WTC11 (cell line): ENCODE measurements at regions not wholly inside any gene's neighbourhood (a gene's known extent, or its start where the extent isn't known, plus 50 kb on each side); places are given as distances from the start of the nearest gene placed in this dataset.
A peak's percentile ranks its signal among the peaks of the same experiment; 100 is the strongest.

Experiments
- ATAC-seq: fragments of 200-7000 bp; cut with Tn5 transposase; 2 replicates; pipeline ENCODE4 v1.10.0; 2021; ENCODE audit warnings: mild to moderate bottlenecking, moderate library complexity
- CTCF ChIA-PET: fragments of 300-600 bp; sonication (Branson Sonifier 250); formaldehyde crosslinking; loops from one replicate; lab custom pipeline; 2021; ENCODE audit warnings: antibody characterized with exemption; lab: Charles Lee
- POLR2A ChIA-PET: fragments of 350-600 bp; sonication (Branson Sonifier 250); formaldehyde crosslinking; loops from one replicate; lab custom pipeline; 2021; ENCODE audit warnings: antibody characterized with exemption; lab: Charles Lee
- DNase-seq: peaks from one replicate; pipeline ENCODE4 v3.0.0; 2021; ENCODE audit warnings: low spot score
- H3K27ac Mint-ChIP-seq: 2 replicates; pipeline ENCODE4 v1.8.0; 2021; ENCODE audit warnings: mixed read lengths
- H3K27me3 Mint-ChIP-seq: 2 replicates; pipeline ENCODE4 v1.8.0; 2021; ENCODE audit warnings: low read depth, mild to moderate bottlenecking, moderate library complexity, mixed read lengths
- H3K36me3 Mint-ChIP-seq: 2 replicates; pipeline ENCODE4 v1.8.0; 2021; ENCODE audit warnings: mixed read lengths
- H3K4me1 Mint-ChIP-seq: 2 replicates; pipeline ENCODE4 v1.8.0; 2022; ENCODE audit warnings: mixed read lengths
- H3K4me3 Mint-ChIP-seq: 2 replicates; pipeline ENCODE4 v1.8.0; 2021; ENCODE audit warnings: mild to moderate bottlenecking, moderate library complexity, mixed read lengths
- H3K9me3 Mint-ChIP-seq: 2 replicates; pipeline ENCODE4 v1.8.0; 2021; ENCODE audit warnings: mixed read lengths
- CREM ChIP-seq: sonication (generic); formaldehyde crosslinking; IDR thresholded peaks from 2 replicates; pipeline ENCODE4 v1.8.1; 2022; ENCODE audit warnings: mild to moderate bottlenecking, missing genetic modification reagents, moderate library complexity
- EMX1 ChIP-seq: fragments of 250-450 bp; sonication (Bioruptor Pico); IDR thresholded peaks from 2 replicates; pipeline ENCODE4 v1.8.0; 2021; ENCODE audit warnings: mild to moderate bottlenecking
- GTF2I ChIP-seq: fragments of 250-450 bp; sonication (Bioruptor Pico); conservative IDR thresholded peaks from 2 replicates; pipeline ENCODE4 v1.4.0; 2021; ENCODE audit warnings: mild to moderate bottlenecking
- NFYB ChIP-seq: sonication (generic); formaldehyde crosslinking; conservative IDR thresholded peaks from 2 replicates; pipeline ENCODE4 v1.8.0; 2022; ENCODE audit warnings: low read depth, missing genetic modification reagents
- NR3C1 ChIP-seq: sonication (generic); formaldehyde crosslinking; conservative IDR thresholded peaks from 2 replicates; pipeline ENCODE4 v1.8.1; 2023; ENCODE audit warnings: low read depth, mild to moderate bottlenecking, missing genetic modification reagents
- SOX15 ChIP-seq: fragments of 250-450 bp; sonication (Bioruptor Pico); IDR thresholded peaks from 2 replicates; pipeline ENCODE4 v1.9.0; 2021; ENCODE audit warnings: mild to moderate bottlenecking
- ZNF423 ChIP-seq: fragments of 250-450 bp; sonication (Bioruptor Pico); IDR thresholded peaks from 2 replicates; pipeline ENCODE4 v2.1.2; 2022; ENCODE audit warnings: mild to moderate bottlenecking, moderate library complexity
- TF ChIP-seq, protein P1 (sequence below): sonication (generic); formaldehyde crosslinking; IDR thresholded peaks from 2 replicates; pipeline ENCODE4 v1.8.0; 2023; ENCODE audit warnings: missing genetic modification reagents
- TF ChIP-seq, protein P2 (sequence below): sonication (generic); formaldehyde crosslinking; IDR thresholded peaks from 2 replicates; pipeline ENCODE4 v1.8.0; 2022; ENCODE audit warnings: mild to moderate bottlenecking, missing genetic modification reagents
- TF ChIP-seq, protein P3 (sequence below): sonication (generic); formaldehyde crosslinking; IDR thresholded peaks from 2 replicates; pipeline ENCODE4 v1.8.0; 2023; ENCODE audit warnings: mild to moderate bottlenecking, missing genetic modification reagents
- TF ChIP-seq, protein P4 (sequence below): fragments of 250-450 bp; sonication (Bioruptor Pico); IDR thresholded peaks from 2 replicates; pipeline ENCODE4 v2.1.2; 2022; ENCODE audit warnings: mild to moderate bottlenecking, moderate library complexity
- TF ChIP-seq, protein P5 (sequence below): sonication (generic); formaldehyde crosslinking; conservative IDR thresholded peaks from 2 replicates; pipeline ENCODE4 v1.8.1; 2022; ENCODE audit warnings: mild to moderate bottlenecking, missing genetic modification reagents
- TF ChIP-seq, protein P6 (sequence below): sonication (generic); formaldehyde crosslinking; IDR thresholded peaks from 2 replicates; pipeline ENCODE4 v1.8.1; 2023; ENCODE audit warnings: mild to moderate bottlenecking, missing genetic modification reagents, borderline replicate concordance
- TF ChIP-seq, protein P7 (sequence below): sonication (generic); formaldehyde crosslinking; IDR thresholded peaks from 2 replicates; pipeline ENCODE4 v1.8.0; 2022; ENCODE audit warnings: mild to moderate bottlenecking, missing genetic modification reagents
- TF ChIP-seq, protein P8 (sequence below): sonication (generic); formaldehyde crosslinking; IDR thresholded peaks from 2 replicates; pipeline ENCODE4 v1.8.1; 2023; ENCODE audit warnings: mild to moderate bottlenecking, missing genetic modification reagents, moderate library complexity

DNA sequence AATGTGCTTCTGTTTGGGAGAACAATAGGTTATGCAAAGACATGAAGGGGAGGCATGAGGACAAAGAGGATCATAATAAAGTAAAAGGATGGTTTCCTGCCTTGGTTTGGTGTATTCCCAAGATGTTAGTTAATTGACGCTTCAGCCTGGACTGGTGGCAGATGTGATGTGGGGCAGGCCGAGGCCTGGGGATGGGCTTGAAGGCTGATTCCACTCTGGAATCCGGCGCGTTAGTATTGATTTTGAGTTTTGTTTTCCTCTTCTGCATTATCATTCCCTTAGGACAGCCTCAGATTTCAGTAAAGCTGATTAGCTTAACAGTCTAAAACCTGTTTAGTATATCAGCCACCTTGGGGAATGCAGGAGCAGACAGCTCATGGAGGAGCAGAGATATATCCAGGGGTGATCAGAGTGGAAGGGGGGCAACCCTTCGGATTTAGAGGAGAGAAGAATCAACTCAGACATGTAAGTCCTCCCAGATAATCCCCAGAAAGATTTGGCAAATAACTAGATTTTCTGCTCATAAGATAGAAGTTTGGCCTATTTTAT lies 159.8 kb upstream of the MTPN start (continued):
- TF ChIP-seq, protein P1, sequence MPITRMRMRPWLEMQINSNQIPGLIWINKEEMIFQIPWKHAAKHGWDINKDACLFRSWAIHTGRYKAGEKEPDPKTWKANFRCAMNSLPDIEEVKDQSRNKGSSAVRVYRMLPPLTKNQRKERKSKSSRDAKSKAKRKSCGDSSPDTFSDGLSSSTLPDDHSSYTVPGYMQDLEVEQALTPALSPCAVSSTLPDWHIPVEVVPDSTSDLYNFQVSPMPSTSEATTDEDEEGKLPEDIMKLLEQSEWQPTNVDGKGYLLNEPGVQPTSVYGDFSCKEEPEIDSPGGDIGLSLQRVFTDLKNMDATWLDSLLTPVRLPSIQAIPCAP (CRISPR knock-in tag) = no peak
- TF ChIP-seq, protein P2, sequence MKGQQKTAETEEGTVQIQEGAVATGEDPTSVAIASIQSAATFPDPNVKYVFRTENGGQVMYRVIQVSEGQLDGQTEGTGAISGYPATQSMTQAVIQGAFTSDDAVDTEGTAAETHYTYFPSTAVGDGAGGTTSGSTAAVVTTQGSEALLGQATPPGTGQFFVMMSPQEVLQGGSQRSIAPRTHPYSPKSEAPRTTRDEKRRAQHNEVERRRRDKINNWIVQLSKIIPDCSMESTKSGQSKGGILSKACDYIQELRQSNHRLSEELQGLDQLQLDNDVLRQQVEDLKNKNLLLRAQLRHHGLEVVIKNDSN (CRISPR knock-in tag) = no peak
- TF ChIP-seq CREM (CRISPR knock-in tag) (no peak), GTF2I (no peak)
- TF ChIP-seq, protein P3, sequence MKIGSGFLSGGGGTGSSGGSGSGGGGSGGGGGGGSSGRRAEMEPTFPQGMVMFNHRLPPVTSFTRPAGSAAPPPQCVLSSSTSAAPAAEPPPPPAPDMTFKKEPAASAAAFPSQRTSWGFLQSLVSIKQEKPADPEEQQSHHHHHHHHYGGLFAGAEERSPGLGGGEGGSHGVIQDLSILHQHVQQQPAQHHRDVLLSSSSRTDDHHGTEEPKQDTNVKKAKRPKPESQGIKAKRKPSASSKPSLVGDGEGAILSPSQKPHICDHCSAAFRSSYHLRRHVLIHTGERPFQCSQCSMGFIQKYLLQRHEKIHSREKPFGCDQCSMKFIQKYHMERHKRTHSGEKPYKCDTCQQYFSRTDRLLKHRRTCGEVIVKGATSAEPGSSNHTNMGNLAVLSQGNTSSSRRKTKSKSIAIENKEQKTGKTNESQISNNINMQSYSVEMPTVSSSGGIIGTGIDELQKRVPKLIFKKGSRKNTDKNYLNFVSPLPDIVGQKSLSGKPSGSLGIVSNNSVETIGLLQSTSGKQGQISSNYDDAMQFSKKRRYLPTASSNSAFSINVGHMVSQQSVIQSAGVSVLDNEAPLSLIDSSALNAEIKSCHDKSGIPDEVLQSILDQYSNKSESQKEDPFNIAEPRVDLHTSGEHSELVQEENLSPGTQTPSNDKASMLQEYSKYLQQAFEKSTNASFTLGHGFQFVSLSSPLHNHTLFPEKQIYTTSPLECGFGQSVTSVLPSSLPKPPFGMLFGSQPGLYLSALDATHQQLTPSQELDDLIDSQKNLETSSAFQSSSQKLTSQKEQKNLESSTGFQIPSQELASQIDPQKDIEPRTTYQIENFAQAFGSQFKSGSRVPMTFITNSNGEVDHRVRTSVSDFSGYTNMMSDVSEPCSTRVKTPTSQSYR (CRISPR knock-in tag) = no peak

DNA sequence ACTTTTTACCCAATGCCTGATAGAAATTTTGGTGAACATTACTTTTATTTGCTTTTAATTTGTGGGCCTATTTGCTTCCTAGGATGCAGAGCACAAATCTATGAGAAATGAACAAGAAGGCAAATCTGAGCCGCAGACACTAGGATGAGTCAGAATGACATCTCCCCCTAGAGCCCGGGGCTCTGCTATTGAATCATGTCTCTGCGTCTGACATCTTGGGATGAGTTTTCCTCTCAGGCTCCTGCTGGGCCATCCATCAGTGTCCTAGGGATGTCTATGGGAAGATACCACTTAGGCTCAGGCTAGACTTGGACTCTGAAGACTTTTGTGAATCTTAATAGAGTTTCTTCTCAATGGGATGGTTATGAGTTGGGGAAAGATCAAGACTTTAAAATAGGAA lies 157.3 kb upstream of the MTPN start:
- POLR2A ChIA-PET = no interaction called here
- TF ChIP-seq, protein P4, sequence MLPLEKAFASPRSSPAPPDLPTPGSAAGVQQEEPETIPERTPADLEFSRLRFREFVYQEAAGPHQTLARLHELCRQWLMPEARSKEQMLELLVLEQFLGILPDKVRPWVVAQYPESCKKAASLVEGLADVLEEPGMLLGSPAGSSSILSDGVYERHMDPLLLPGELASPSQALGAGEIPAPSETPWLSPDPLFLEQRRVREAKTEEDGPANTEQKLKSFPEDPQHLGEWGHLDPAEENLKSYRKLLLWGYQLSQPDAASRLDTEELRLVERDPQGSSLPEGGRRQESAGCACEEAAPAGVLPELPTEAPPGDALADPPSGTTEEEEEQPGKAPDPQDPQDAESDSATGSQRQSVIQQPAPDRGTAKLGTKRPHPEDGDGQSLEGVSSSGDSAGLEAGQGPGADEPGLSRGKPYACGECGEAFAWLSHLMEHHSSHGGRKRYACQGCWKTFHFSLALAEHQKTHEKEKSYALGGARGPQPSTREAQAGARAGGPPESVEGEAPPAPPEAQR = no peak
- 0 out of 2 replicates have a peak, but pooled peaks have one; percentile 12 for TF ChIP-seq ZNF423 (CRISPR knock-in tag)
- CTCF ChIA-PET = interaction anchor here (1.2 to 2.2 kb wide), 2 partner anchors 19 to 334 kb away, joined by 6 to 11 read pairs; no protein-coding TSS in a partner anchor
- Mint-ChIP-seq H3K27ac (no peak overlapping the region), H3K36me3 (no peaks in the 10 kb centered on the region), H3K9me3 (no peaks in the 10 kb centered on the region), H3K27me3 (no peaks in the 10 kb centered on the region), H3K4me3 (no peak overlapping the region), H3K4me1 (peaks cover 13% of the 10 kb centered on the region)
- no peak for DNase-seq
- ATAC-seq = peak; percentile 47; the same call in 1 of the 2 replicates

DNA sequence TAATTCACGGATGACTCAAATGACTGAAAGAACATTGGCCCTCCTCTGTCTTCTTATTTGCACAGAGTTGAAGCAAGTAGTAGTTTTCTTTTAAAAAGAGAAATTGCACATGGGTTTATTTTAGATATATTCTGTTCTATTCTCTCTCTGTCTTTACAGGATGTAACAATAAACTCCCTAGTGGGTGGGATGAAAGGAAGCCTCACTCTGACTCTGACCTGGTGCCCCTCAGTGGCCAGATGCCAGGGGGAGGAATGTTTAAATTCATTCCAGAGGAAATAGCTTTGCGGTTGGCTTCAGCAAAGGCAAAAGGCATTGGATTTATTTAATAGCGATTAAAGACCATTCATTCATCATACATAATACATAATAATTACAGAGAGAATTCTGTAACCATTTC lies 156.4 kb upstream of the MTPN start:
- CTCF ChIA-PET = interaction anchor here (1.2 to 2.2 kb wide), 2 partner anchors 18 to 333 kb away, joined by 6 to 11 read pairs; no protein-coding TSS in a partner anchor
- Mint-ChIP-seq H3K4me3 (no peak overlapping the region), H3K36me3 (no peaks in the 10 kb centered on the region), H3K4me1 (peaks cover 13% of the 10 kb centered on the region), H3K27ac (no peak overlapping the region), H3K27me3 (no peaks in the 10 kb centered on the region), H3K9me3 (peaks cover 4% of the 10 kb centered on the region)
- no peak for DNase-seq
- TF ChIP-seq NFYB (CRISPR knock-in tag) = no peak
- ATAC-seq = peak; percentile 50; the same call in 1 of the 2 replicates
- POLR2A ChIA-PET = no interaction called here

DNA sequence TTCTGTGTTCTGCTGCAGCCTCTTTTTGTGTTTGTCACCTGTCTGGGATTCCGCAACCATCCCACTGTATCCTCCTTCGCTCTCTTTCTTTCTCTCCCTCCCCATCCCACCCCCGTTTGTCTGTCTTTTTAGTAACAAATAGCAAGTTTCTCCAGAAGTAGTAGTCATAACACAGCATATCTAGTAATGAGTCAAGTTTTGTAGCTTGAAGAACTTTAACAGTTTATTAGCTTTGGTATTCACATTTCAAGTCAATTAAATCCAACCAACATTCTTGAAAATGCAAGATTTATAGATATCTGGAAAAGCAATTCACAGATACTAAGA lies 154.1 kb upstream of the MTPN start:
- H3K9me3 Mint-ChIP-seq = peaks cover 10% of the 10 kb centered on the region
- H3K27ac Mint-ChIP-seq = no peak overlapping the region
- POLR2A ChIA-PET = no interaction called here
- no peaks in the 10 kb centered on the region for H3K36me3 Mint-ChIP-seq
- H3K4me3 Mint-ChIP-seq = no peak overlapping the region
- no peaks in the 10 kb centered on the region for H3K27me3 Mint-ChIP-seq
- no peak for DNase-seq
- peaks cover 9% of the 10 kb centered on the region for H3K4me1 Mint-ChIP-seq
- CTCF ChIA-PET = interaction anchor here (0.6 to 0.7 kb wide), 4 partner anchors 69 to 743 kb away, joined by 3 to 5 read pairs (median 4); no protein-coding TSS in a partner anchor
- no peak for ATAC-seq
- TF ChIP-seq EMX1 (CRISPR knock-in tag) = no peak
- TF ChIP-seq, protein P5, sequence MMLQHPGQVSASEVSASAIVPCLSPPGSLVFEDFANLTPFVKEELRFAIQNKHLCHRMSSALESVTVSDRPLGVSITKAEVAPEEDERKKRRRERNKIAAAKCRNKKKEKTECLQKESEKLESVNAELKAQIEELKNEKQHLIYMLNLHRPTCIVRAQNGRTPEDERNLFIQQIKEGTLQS (CRISPR knock-in tag) = no peak
- TF ChIP-seq, protein P6, sequence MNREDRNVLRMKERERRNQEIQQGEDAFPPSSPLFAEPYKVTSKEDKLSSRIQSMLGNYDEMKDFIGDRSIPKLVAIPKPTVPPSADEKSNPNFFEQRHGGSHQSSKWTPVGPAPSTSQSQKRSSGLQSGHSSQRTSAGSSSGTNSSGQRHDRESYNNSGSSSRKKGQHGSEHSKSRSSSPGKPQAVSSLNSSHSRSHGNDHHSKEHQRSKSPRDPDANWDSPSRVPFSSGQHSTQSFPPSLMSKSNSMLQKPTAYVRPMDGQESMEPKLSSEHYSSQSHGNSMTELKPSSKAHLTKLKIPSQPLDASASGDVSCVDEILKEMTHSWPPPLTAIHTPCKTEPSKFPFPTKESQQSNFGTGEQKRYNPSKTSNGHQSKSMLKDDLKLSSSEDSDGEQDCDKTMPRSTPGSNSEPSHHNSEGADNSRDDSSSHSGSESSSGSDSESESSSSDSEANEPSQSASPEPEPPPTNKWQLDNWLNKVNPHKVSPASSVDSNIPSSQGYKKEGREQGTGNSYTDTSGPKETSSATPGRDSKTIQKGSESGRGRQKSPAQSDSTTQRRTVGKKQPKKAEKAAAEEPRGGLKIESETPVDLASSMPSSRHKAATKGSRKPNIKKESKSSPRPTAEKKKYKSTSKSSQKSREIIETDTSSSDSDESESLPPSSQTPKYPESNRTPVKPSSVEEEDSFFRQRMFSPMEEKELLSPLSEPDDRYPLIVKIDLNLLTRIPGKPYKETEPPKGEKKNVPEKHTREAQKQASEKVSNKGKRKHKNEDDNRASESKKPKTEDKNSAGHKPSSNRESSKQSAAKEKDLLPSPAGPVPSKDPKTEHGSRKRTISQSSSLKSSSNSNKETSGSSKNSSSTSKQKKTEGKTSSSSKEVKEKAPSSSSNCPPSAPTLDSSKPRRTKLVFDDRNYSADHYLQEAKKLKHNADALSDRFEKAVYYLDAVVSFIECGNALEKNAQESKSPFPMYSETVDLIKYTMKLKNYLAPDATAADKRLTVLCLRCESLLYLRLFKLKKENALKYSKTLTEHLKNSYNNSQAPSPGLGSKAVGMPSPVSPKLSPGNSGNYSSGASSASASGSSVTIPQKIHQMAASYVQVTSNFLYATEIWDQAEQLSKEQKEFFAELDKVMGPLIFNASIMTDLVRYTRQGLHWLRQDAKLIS (CRISPR knock-in tag) = no peak
- no peak for TF ChIP-seq SOX15 (CRISPR knock-in tag)
- TF ChIP-seq, protein P7, sequence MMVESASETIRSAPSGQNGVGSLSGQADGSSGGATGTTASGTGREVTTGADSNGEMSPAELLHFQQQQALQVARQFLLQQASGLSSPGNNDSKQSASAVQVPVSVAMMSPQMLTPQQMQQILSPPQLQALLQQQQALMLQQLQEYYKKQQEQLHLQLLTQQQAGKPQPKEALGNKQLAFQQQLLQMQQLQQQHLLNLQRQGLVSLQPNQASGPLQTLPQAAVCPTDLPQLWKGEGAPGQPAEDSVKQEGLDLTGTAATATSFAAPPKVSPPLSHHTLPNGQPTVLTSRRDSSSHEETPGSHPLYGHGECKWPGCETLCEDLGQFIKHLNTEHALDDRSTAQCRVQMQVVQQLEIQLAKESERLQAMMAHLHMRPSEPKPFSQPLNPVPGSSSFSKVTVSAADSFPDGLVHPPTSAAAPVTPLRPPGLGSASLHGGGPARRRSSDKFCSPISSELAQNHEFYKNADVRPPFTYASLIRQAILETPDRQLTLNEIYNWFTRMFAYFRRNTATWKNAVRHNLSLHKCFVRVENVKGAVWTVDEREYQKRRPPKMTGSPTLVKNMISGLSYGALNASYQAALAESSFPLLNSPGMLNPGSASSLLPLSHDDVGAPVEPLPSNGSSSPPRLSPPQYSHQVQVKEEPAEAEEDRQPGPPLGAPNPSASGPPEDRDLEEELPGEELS (CRISPR knock-in tag) = no peak
- TF ChIP-seq, protein P8, sequence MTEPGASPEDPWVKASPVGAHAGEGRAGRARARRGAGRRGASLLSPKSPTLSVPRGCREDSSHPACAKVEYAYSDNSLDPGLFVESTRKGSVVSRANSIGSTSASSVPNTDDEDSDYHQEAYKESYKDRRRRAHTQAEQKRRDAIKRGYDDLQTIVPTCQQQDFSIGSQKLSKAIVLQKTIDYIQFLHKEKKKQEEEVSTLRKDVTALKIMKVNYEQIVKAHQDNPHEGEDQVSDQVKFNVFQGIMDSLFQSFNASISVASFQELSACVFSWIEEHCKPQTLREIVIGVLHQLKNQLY (CRISPR knock-in tag) = no peak
- no peak for TF ChIP-seq NR3C1
